CD4-positive, alpha-beta T cell treated with Interleukin-21 for 1 hour (primary cell): ENCODE measurements at regions not wholly inside any gene's neighbourhood (a gene's known extent, or its start where the extent isn't known, plus 50 kb on each side); places are given as distances from the start of the nearest gene placed in this dataset.
"Not testable (repeated sequence)": the region's sequence is repeated elsewhere in the genome, so short reads cannot be mapped to it uniquely, and the experiment has no call there.

Source experiments
- DNase-seq: peaks from one replicate; pipeline ENCODE4 v3.0.0-alpha.2; 2020

GRCh38 chr2:185891403-185891802 lies 152.8 kb downstream of the FSIP2 start:
- no peak for DNase-seq

GRCh38 chr2:185891804-185892411 lies 153.3 kb downstream of the FSIP2 start:
- DNase-seq: no peak

- no peak for DNase-seq
Observed at GRCh38 chr2:185892484-185892883, 153.9 kb downstream of the FSIP2 start.

GRCh38 chr2:185894223-185894622 lies 155.6 kb downstream of the FSIP2 start:
- no peak for DNase-seq

- DNase-seq: no peak
Observed at GRCh38 chr2:185895828-185896693, 157.5 kb downstream of the FSIP2 start.

GRCh38 chr2:185899366-185899765 lies 160.8 kb downstream of the FSIP2 start:
- no peak for DNase-seq

- DNase-seq: no peak
Observed at GRCh38 chr2:185919155-185919554, 180.6 kb downstream of the FSIP2 start.

GRCh38 chr2:185921048-185921756 lies 182.6 kb downstream of the FSIP2 start:
- no peak for DNase-seq

GRCh38 chr2:185934232-185934631 lies 195.6 kb downstream of the FSIP2 start:
- no peak for DNase-seq

- no peak for DNase-seq
Observed at GRCh38 chr2:185939858-185940257, 201.3 kb downstream of the FSIP2 start.

GRCh38 chr2:185942855-185943254 lies 204.3 kb downstream of the FSIP2 start:
- no peak for DNase-seq

- DNase-seq: no peak
Observed at GRCh38 chr2:185947722-185948121, 209.1 kb downstream of the FSIP2 start.

- DNase-seq: no peak
Observed at GRCh38 chr2:185952100-185952499, 213.5 kb downstream of the FSIP2 start.

GRCh38 chr2:185954389-185954788 lies 215.8 kb downstream of the FSIP2 start:
- no peak for DNase-seq

GRCh38 chr2:185955050-185955449 lies 216.4 kb downstream of the FSIP2 start:
- DNase-seq: no peak

- no peak for DNase-seq
Observed at GRCh38 chr2:185967335-185967734, 228.7 kb downstream of the FSIP2 start.

GRCh38 chr2:185970148-185970852 lies 231.7 kb downstream of the FSIP2 start:
- no peak for DNase-seq

- no peak for DNase-seq
Observed at GRCh38 chr2:185978634-185979407, 240.2 kb downstream of the FSIP2 start.

GRCh38 chr2:185979546-185980071 lies 241.0 kb downstream of the FSIP2 start:
- DNase-seq: no peak

- DNase-seq: no peak
Observed at GRCh38 chr2:185980944-185981343, 242.3 kb downstream of the FSIP2 start.

GRCh38 chr2:185984670-185985069 lies 246.1 kb downstream of the FSIP2 start:
- DNase-seq: no peak

- DNase-seq: not testable (repeated sequence)
Observed at GRCh38 chr2:185988907-185989306, 250.3 kb downstream of the FSIP2 start.
